Left cardiac atrium (tissue), 4 donors: ENCODE measurements at regions not wholly inside any gene's neighbourhood (a gene's known extent, or its start where the extent isn't known, plus 50 kb on each side); places are given as distances from the start of the nearest gene placed in this dataset.
"Not testable (repeated sequence)": the region's sequence is repeated elsewhere in the genome, so short reads cannot be mapped to it uniquely, and the experiment has no call there.

Experiments used
- ATAC-seq, 2 donors: fragments of 200-7000 bp; cut with Tn5 transposase; one replicate each; pipeline ENCODE4 v1.9.1; 2020; ENCODE audit warnings: mild to moderate bottlenecking in 2 of 2, moderate library complexity in 2 of 2
- DNase-seq: peaks from one replicate; pipeline ENCODE4 v3.0.0-alpha.2; 2020
- intact Hi-C, 2 donors: fragments of 100-400 bp; cut with DNase I; formaldehyde crosslinking; loops; one replicate each; pipeline versions ENCODE4 v1.14.1 to v1.15.1; 2022 to 2023
- donor health status: DM: no; HTN: yes; CAD: no.
- donor health status: DM: no; HTN: yes; CAD: no; lungs with severe emphysema.
- donor health status: DM: yes; HTN: yes; CAD: no.
- donor health status: Dilated cardiomyopathy.

- intact Hi-C loops, result loop anchor here in 1 of 2 donors (10.0 kb wide), 1 partner anchor 1420 kb away; no protein-coding TSS in a partner anchor
- ATAC-seq (no peak), DNase-seq (no peak)
Measured at GRCh38 chr13:22934744-22935523, 245.8 kb upstream of the SGCG start.

- intact Hi-C loops, result loop anchor here in 1 of 2 donors (10.0 kb wide), 1 partner anchor 1419 kb away; no protein-coding TSS in a partner anchor
- ATAC-seq (no peak), DNase-seq (no peak)
Measured at GRCh38 chr13:22936228-22936627, 244.6 kb upstream of the SGCG start.

- no peak for ATAC-seq
- DNase-seq, result no peak
- intact Hi-C loops, result loop anchor here in 1 of 2 donors (10.0 kb wide), 1 partner anchor 1418 kb away; no protein-coding TSS in a partner anchor
Measured at GRCh38 chr13:22937241-22937640, 243.5 kb upstream of the SGCG start.

- no peak for DNase-seq
- intact Hi-C loops, result loop anchor here in 1 of 2 donors (10.0 kb wide), 1 partner anchor 1417 kb away; no protein-coding TSS in a partner anchor
- ATAC-seq, result no peak
Measured at GRCh38 chr13:22937953-22938352, 242.8 kb upstream of the SGCG start.

- no peak for ATAC-seq
- intact Hi-C loops, result loop anchor here in 1 of 2 donors (10.0 kb wide), 1 partner anchor 1416 kb away; no protein-coding TSS in a partner anchor
- DNase-seq, result no peak
Measured at GRCh38 chr13:22938576-22938975, 242.2 kb upstream of the SGCG start.

- DNase-seq (no peak), ATAC-seq (no peak)
- intact Hi-C loops, result loop anchor here in 1 of 2 donors (10.0 kb wide), 1 partner anchor 1416 kb away; no protein-coding TSS in a partner anchor
Measured at GRCh38 chr13:22939157-22939556, 241.6 kb upstream of the SGCG start.

- ATAC-seq (no peak), DNase-seq (no peak)
- intact Hi-C loops, result no loop called here
Measured at GRCh38 chr13:22940090-22940710, 240.6 kb upstream of the SGCG start.

GRCh38 chr13:22940736-22941135 lies 240.0 kb upstream of the SGCG start:
- intact Hi-C loops, result no loop called here
- no peak for ATAC-seq

GRCh38 chr13:22941495-22941894 lies 239.3 kb upstream of the SGCG start:
- DNase-seq, ATAC-seq, intact Hi-C loops: not testable (repeated sequence)

More at GRCh38 chr13:22940736-22941135, 240.0 kb upstream of the SGCG start:
- no peak for DNase-seq

- DNase-seq, intact Hi-C loops, ATAC-seq: not testable (repeated sequence)
Measured at GRCh38 chr13:22942831-22943230, 237.9 kb upstream of the SGCG start.

- DNase-seq, result no peak
- no peak for ATAC-seq
Measured at GRCh38 chr13:22944378-22944777, 236.4 kb upstream of the SGCG start.

GRCh38 chr13:22945321-22946226 lies 235.2 kb upstream of the SGCG start:
- DNase-seq (no peak), ATAC-seq (no peak)
- intact Hi-C loops, result no loop called here

More at GRCh38 chr13:22944378-22944777, 236.4 kb upstream of the SGCG start:
- intact Hi-C loops, result no loop called here

GRCh38 chr13:22948421-22948820 lies 232.4 kb upstream of the SGCG start:
- no peak for ATAC-seq
- intact Hi-C loops, result no loop called here
- DNase-seq, result no peak

GRCh38 chr13:22952018-22952417 lies 228.8 kb upstream of the SGCG start:
- ATAC-seq, DNase-seq, intact Hi-C loops: not testable (repeated sequence)

- ATAC-seq, DNase-seq, intact Hi-C loops: not testable (repeated sequence)
Measured at GRCh38 chr13:22955147-22955546, 225.6 kb upstream of the SGCG start.

GRCh38 chr13:22956456-22957115 lies 224.2 kb upstream of the SGCG start:
- DNase-seq, intact Hi-C loops: not testable (repeated sequence)
- peak in 1 of 2 donors; percentile 77 for ATAC-seq

- DNase-seq, intact Hi-C loops, ATAC-seq: not testable (repeated sequence)
Measured at GRCh38 chr13:22959859-22960258, 220.9 kb upstream of the SGCG start.

- no peak for ATAC-seq
- no peak for DNase-seq
- intact Hi-C loops, result no loop called here
Measured at GRCh38 chr13:22960827-22961226, 220.0 kb upstream of the SGCG start.
